Right atrium auricular region (tissue), 2 donors: ENCODE measurements at regions not wholly inside any gene's neighbourhood (a gene's known extent, or its start where the extent isn't known, plus 50 kb on each side); places are given as distances from the start of the nearest gene placed in this dataset.

ENCODE experiments used
- DNase-seq: peaks from one replicate; pipeline ENCODE4 v3.0.0-alpha.2; 2019; ENCODE audit warnings: low spot score
- H3K27ac ChIP-seq, 2 donors: fragments of 200-600 bp; sonication (generic); 1 replicate in 1 of 2; 2 replicates in 1 of 2; pipeline ENCODE4 v1.5.1; 2016 to 2019
- H3K27me3 ChIP-seq, 2 donors: fragments of 200-600 bp; sonication (generic); one replicate each; pipeline versions ENCODE4 v1.5.1 to v1.6.0; 2017 to 2019
- H3K36me3 ChIP-seq: fragments of 200-600 bp; sonication (generic); one replicate; pipeline ENCODE4 v1.5.1; 2016
- H3K4me1 ChIP-seq, 2 donors: fragments of 200-600 bp; sonication (generic); one replicate each; pipeline versions ENCODE4 v1.5.1 to v1.6.0; 2017 to 2019
- H3K4me3 ChIP-seq, 2 donors: fragments of 200-600 bp; sonication (generic); 1 replicate in 1 of 2; 2 replicates in 1 of 2; pipeline ENCODE4 v1.5.1; 2017 to 2019; ENCODE audit warnings: mild to moderate bottlenecking in 1 of 2, moderate library complexity in 1 of 2
- H3K9me3 ChIP-seq, 2 donors: fragments of 200-600 bp; sonication (generic); one replicate each; pipeline ENCODE4 v1.5.1; 2019
- TF ChIP-seq, protein P1 (sequence below), 2 donors: fragments of 200-600 bp; sonication (generic); IDR thresholded peaks; one replicate each; pipeline ENCODE4 v1.5.1; 2019; ENCODE audit warnings: antibody characterized with exemption in 2 of 2

DNA sequence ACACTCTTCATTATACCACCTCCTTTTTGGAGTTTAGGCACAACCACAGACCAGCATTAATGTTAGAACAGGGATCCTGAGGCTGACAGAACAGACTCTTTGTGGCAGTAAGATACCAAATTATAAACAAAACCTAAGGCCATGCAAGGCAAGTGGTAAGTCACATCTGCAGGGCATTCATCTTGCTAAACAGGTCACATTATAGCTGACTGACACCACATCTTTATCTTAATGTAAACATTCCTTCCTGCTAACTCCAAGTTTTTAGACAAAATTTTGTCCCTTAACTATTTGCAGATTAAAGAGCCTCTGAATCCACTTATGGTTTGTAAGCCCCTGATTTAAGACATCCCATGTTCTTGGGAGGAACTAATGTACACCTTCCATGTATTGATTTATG lies 500.6 kb downstream of the PYDC2 start:
- Histone ChIP-seq H3K36me3 (no peaks in the 10 kb centered on the region), H3K27me3 (no peaks in the 10 kb centered on the region), H3K4me3 (no peak overlapping the region), H3K4me1 (no peaks in the 10 kb centered on the region), H3K9me3 (no peaks in the 10 kb centered on the region), H3K27ac (no peak overlapping the region)
- no peak for DNase-seq
- TF ChIP-seq, protein P1, sequence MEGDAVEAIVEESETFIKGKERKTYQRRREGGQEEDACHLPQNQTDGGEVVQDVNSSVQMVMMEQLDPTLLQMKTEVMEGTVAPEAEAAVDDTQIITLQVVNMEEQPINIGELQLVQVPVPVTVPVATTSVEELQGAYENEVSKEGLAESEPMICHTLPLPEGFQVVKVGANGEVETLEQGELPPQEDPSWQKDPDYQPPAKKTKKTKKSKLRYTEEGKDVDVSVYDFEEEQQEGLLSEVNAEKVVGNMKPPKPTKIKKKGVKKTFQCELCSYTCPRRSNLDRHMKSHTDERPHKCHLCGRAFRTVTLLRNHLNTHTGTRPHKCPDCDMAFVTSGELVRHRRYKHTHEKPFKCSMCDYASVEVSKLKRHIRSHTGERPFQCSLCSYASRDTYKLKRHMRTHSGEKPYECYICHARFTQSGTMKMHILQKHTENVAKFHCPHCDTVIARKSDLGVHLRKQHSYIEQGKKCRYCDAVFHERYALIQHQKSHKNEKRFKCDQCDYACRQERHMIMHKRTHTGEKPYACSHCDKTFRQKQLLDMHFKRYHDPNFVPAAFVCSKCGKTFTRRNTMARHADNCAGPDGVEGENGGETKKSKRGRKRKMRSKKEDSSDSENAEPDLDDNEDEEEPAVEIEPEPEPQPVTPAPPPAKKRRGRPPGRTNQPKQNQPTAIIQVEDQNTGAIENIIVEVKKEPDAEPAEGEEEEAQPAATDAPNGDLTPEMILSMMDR (IDR thresholded peaks at IDR 0.05): no peak

GRCh38 chr3:191962324-191962723 lies 501.4 kb downstream of the PYDC2 start:
- Histone ChIP-seq H3K9me3 (no peaks in the 10 kb centered on the region), H3K4me3 (no peak overlapping the region), H3K4me1 (no peaks in the 10 kb centered on the region), H3K27me3 (no peaks in the 10 kb centered on the region), H3K27ac (no peak overlapping the region), H3K36me3 (no peaks in the 10 kb centered on the region)
- no peak for DNase-seq
- TF ChIP-seq, protein P1 (IDR thresholded peaks at IDR 0.05): no peak

GRCh38 chr3:191963182-191963581 lies 502.2 kb downstream of the PYDC2 start:
- TF ChIP-seq, protein P1 (IDR thresholded peaks at IDR 0.05): no peak

DNA sequence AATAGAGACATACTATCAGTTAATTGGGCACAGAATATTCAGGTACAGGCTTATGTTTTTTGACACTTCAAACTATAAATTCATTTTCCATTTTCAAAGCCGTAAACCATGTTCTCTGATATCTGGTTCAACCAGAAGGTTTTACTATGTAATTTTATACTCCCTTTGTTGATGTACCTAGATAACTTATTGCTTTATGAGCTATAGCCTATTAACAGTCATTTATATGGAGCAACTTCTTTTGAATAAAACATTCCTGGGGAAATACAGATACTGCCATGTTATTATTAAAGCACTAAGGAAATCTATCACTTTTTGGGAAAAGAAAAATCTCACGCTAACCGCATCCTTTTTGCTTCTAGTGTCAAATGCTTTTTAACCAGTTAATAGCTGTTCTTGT lies 505.6 kb downstream of the PYDC2 start:
- H3K9me3 ChIP-seq: no peaks in the 10 kb centered on the region
- no peaks in the 10 kb centered on the region for H3K36me3 ChIP-seq
- TF ChIP-seq, protein P1 (IDR thresholded peaks at IDR 0.05): no peak
- DNase-seq: no peak
- no peaks in the 10 kb centered on the region for H3K4me1 ChIP-seq
- no peaks in the 10 kb centered on the region for H3K27me3 ChIP-seq
- no peak overlapping the region for H3K27ac ChIP-seq
- H3K4me3 ChIP-seq: no peak overlapping the region

More at GRCh38 chr3:191963182-191963581, 502.2 kb downstream of the PYDC2 start:
- Histone ChIP-seq H3K36me3 (no peaks in the 10 kb centered on the region), H3K27me3 (no peaks in the 10 kb centered on the region), H3K27ac (no peak overlapping the region), H3K9me3 (no peaks in the 10 kb centered on the region), H3K4me3 (no peak overlapping the region), H3K4me1 (no peaks in the 10 kb centered on the region)
- DNase-seq: no peak

DNA sequence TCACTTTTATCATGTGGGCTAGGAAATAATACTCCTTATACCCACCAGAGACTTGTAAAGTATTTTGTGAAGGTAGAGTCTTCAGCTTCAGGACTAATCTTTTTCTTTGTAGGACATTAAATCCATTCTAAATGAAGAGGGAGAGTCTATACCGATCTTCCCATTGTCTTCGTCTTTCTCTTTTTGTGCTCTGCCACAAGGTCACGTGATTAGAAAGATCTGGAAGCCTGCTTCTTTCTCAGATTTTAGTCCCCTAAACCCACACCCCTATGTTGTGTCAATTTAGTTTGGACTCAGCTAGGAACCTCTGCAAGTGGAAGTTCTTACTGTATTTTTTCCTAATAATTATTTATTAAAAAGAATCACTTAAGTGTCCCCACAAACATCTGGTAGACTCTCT lies 507.3 kb downstream of the PYDC2 start:
- Histone ChIP-seq H3K4me1 (no peaks in the 10 kb centered on the region), H3K36me3 (no peaks in the 10 kb centered on the region), H3K27me3 (no peaks in the 10 kb centered on the region), H3K4me3 (no peak overlapping the region), H3K27ac (no peak overlapping the region), H3K9me3 (no peaks in the 10 kb centered on the region)
- DNase-seq: no peak
- TF ChIP-seq, protein P1 (IDR thresholded peaks at IDR 0.05): no peak

DNA sequence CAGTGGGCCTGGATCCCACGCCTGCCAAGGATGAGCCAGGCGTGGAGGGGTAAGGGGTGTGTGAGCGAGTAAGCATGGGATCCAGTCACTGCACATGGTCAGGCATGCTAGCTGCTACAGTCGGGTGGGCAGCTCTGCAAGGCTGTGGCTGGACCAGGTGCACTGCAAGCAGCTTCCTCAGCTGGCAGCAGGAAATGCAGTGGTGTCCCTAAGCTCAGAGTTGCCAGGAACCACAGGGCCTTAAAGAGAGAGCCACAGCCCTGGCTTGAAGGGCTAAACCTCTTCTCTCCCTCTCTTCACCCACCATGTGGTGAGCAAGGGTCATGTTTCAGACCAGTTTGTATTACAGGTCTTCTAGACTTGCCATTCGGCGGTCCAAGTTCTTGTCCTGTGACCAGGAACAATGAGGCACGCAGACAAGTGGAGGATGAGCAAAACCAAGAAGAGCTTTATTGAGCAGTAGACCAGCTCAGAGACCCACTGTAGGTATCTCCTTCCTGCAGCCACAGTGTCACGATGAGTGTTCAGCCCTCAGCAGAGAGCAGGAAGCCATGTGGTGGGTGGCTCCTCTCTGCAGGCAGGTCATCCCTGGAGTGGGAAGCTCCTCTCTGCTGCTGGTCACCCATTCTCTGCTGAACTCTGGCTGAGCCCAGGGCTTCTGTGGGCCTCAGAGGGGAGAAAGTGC lies 511.9 kb downstream of the PYDC2 start:
- TF ChIP-seq, protein P1 (IDR thresholded peaks at IDR 0.05): no peak
- H3K36me3 ChIP-seq: no peaks in the 10 kb centered on the region
- no peak overlapping the region for H3K27ac ChIP-seq
- no peaks in the 10 kb centered on the region for H3K27me3 ChIP-seq
- no peaks in the 10 kb centered on the region for H3K4me1 ChIP-seq
- H3K9me3 ChIP-seq: no peaks in the 10 kb centered on the region
- DNase-seq: no peak
- H3K4me3 ChIP-seq: no peak overlapping the region
